Neural cell (in vitro differentiated cells): ENCODE measurements at regions not wholly inside any gene's neighbourhood (a gene's known extent, or its start where the extent isn't known, plus 50 kb on each side); places are given as distances from the start of the nearest gene placed in this dataset.

Experiments
- CTCF ChIP-seq: fragments of 450-650 bp; IDR thresholded peaks from 2 replicates; pipeline ENCODE4 v1.5.1; 2014; ENCODE audit warnings: antibody characterized with exemption, mild to moderate bottlenecking, moderate library complexity; ENCODE audit not compliant: poor library complexity, severe bottlenecking
- EP300 ChIP-seq: fragments of 450-650 bp; conservative IDR thresholded peaks from 2 replicates; pipeline ENCODE4 v1.6.1; 2014; ENCODE audit warnings: antibody characterized with exemption, mild to moderate bottlenecking, moderate library complexity; ENCODE audit not compliant: poor library complexity, severe bottlenecking
- EZH2 ChIP-seq: fragments of 200-600, 300-800 bp; shearing (Covaris generic), sonication (generic); IDR thresholded peaks from 2 replicates; pipeline ENCODE4 v1.6.1; 2014; ENCODE audit warnings: antibody characterized with exemption, low read length, borderline replicate concordance, mild to moderate bottlenecking; ENCODE audit not compliant: insufficient read depth, poor library complexity, severe bottlenecking
- MXI1 ChIP-seq: fragments of 450-650 bp; conservative IDR thresholded peaks from 2 replicates; pipeline ENCODE4 v1.6.1; 2014; ENCODE audit warnings: antibody characterized with exemption, mild to moderate bottlenecking; ENCODE audit not compliant: poor library complexity, severe bottlenecking
- POLR2AphosphoS5 ChIP-seq: IDR thresholded peaks from 2 replicates; pipeline ENCODE4 v1.6.1; 2012
- RAD21 ChIP-seq: fragments of 450-650 bp; conservative IDR thresholded peaks from 2 replicates; pipeline ENCODE4 v1.6.1; 2014; ENCODE audit warnings: antibody characterized with exemption, mild to moderate bottlenecking, moderate library complexity
- REST ChIP-seq: IDR thresholded peaks from 2 replicates; pipeline ENCODE4 v1.6.1; 2012; ENCODE audit warnings: borderline replicate concordance
- SMC3 ChIP-seq: fragments of 450-650 bp; conservative IDR thresholded peaks from 2 replicates; pipeline ENCODE4 v1.6.1; 2014; ENCODE audit warnings: antibody characterized with exemption, mild to moderate bottlenecking, moderate library complexity; ENCODE audit not compliant: poor library complexity
- TAF1 ChIP-seq: IDR thresholded peaks from 2 replicates; pipeline ENCODE4 v1.6.1; 2012; ENCODE audit warnings: low read depth

- TF ChIP-seq CTCF (no peak), REST (no peak), EP300 (no peak), EZH2 (no peak), TAF1 (no peak), RAD21 (no peak), POLR2AphosphoS5 (no peak), SMC3 (no peak), MXI1 (no peak)
Measured at GRCh38 chr9:83125671-83126070, 62.7 kb upstream of the RASEF start.
